ENCODE measurements at regions not wholly inside any gene's neighbourhood (a gene's known extent, or its start where the extent isn't known, plus 50 kb on each side); places are given as distances from the start of the nearest gene placed in this dataset.

GRCh38 chr2:137772451-137772850, 191.8 kb upstream of the HNMT start:
- H3F3A ChIP-seq (ENCODE audit: insufficient read depth, low read length), result no peaks in the 10 kb centered on the region
- H3K9ac ChIP-seq (ENCODE audit: low read length), result no peak overlapping the region
- no peak overlapping the region for H3K4me3 ChIP-seq (ENCODE audit: low read length)
- no peaks in the 10 kb centered on the region for H3K9me3 ChIP-seq (replicated peaks; ENCODE audit: insufficient read depth, low read length)
- H2AFZ ChIP-seq (ENCODE audit: low read length), result no peak overlapping the region
- H4K20me1 ChIP-seq (ENCODE audit: insufficient read depth, low read length), result no peaks in the 10 kb centered on the region
- TF ChIP-seq EZH2phosphoT487 (IDR thresholded peaks at IDR 0.05; ENCODE audit: low read length) (no peak), CTCF (IDR thresholded peaks at IDR 0.05; ENCODE audit: low read length) (no peak), EZH2 (optimal IDR thresholded peaks at IDR 0.05; ENCODE audit: low read depth, low read length) (no peak)
- H3K9me2 ChIP-seq (replicated peaks; ENCODE audit: insufficient read depth, low read length), result no peaks in the 10 kb centered on the region
- H3K36me3 ChIP-seq (replicated peaks; ENCODE audit: insufficient read depth, low read length), result no peaks in the 10 kb centered on the region
- no peaks in the 10 kb centered on the region for H3K79me2 ChIP-seq (ENCODE audit: low read length)
- no peaks in the 10 kb centered on the region for H3K27me3 ChIP-seq (replicated peaks; ENCODE audit: insufficient read depth, low read length)
- no peak overlapping the region for H3K4me2 ChIP-seq (ENCODE audit: low read depth, low read length)
- DNase-seq, result no peak
- no peaks in the 10 kb centered on the region for H3K4me1 ChIP-seq (ENCODE audit: low read length)
- H3K27ac ChIP-seq (ENCODE audit: low read length), result no peak overlapping the region

GRCh38 chr2:137775529-137775928, 188.7 kb upstream of the HNMT start:
- H3K27me3 ChIP-seq (replicated peaks; ENCODE audit: insufficient read depth, low read length), result no peaks in the 10 kb centered on the region
- no peak overlapping the region for H3K27ac ChIP-seq (ENCODE audit: low read length)
- H3K4me3 ChIP-seq (ENCODE audit: low read length), result no peak overlapping the region
- H3K79me2 ChIP-seq (ENCODE audit: low read length), result no peaks in the 10 kb centered on the region
- H3K9ac ChIP-seq (ENCODE audit: low read length), result no peak overlapping the region
- H3K9me2 ChIP-seq (replicated peaks; ENCODE audit: insufficient read depth, low read length), result no peaks in the 10 kb centered on the region
- H3K4me2 ChIP-seq (ENCODE audit: low read depth, low read length), result no peak overlapping the region
- H4K20me1 ChIP-seq (ENCODE audit: insufficient read depth, low read length), result no peaks in the 10 kb centered on the region
- no peaks in the 10 kb centered on the region for H3K9me3 ChIP-seq (replicated peaks; ENCODE audit: insufficient read depth, low read length)
- DNase-seq, result no peak
- H3F3A ChIP-seq (ENCODE audit: insufficient read depth, low read length), result no peaks in the 10 kb centered on the region
- H2AFZ ChIP-seq (ENCODE audit: low read length), result no peak overlapping the region
- H3K36me3 ChIP-seq (replicated peaks; ENCODE audit: insufficient read depth, low read length), result no peaks in the 10 kb centered on the region
- no peaks in the 10 kb centered on the region for H3K4me1 ChIP-seq (ENCODE audit: low read length)
- no peak for TF ChIP-seq CTCF (IDR thresholded peaks at IDR 0.05; ENCODE audit: low read length)
- no peak for TF ChIP-seq EZH2phosphoT487 (IDR thresholded peaks at IDR 0.05; ENCODE audit: low read length)
- TF ChIP-seq EZH2 (optimal IDR thresholded peaks at IDR 0.05; ENCODE audit: low read depth, low read length), result no peak

GRCh38 chr2:137776697-137777096, 187.6 kb upstream of the HNMT start:
- Histone ChIP-seq H3K36me3 (replicated peaks; ENCODE audit: insufficient read depth, low read length) (no peaks in the 10 kb centered on the region), H3K27ac (ENCODE audit: low read length) (no peak overlapping the region), H3K9me2 (replicated peaks; ENCODE audit: insufficient read depth, low read length) (no peaks in the 10 kb centered on the region), H3K27me3 (replicated peaks; ENCODE audit: insufficient read depth, low read length) (no peaks in the 10 kb centered on the region), H3K4me2 (ENCODE audit: low read depth, low read length) (no peak overlapping the region), H4K20me1 (ENCODE audit: insufficient read depth, low read length) (no peaks in the 10 kb centered on the region), H3K79me2 (ENCODE audit: low read length) (no peaks in the 10 kb centered on the region), H3K4me1 (ENCODE audit: low read length) (no peaks in the 10 kb centered on the region), H3F3A (ENCODE audit: insufficient read depth, low read length) (no peaks in the 10 kb centered on the region), H3K9ac (ENCODE audit: low read length) (no peak overlapping the region), H3K9me3 (replicated peaks; ENCODE audit: insufficient read depth, low read length) (no peaks in the 10 kb centered on the region), H3K4me3 (ENCODE audit: low read length) (no peak overlapping the region), H2AFZ (ENCODE audit: low read length) (no peak overlapping the region)
- TF ChIP-seq EZH2phosphoT487 (IDR thresholded peaks at IDR 0.05; ENCODE audit: low read length) (no peak), CTCF (IDR thresholded peaks at IDR 0.05; ENCODE audit: low read length) (no peak), EZH2 (optimal IDR thresholded peaks at IDR 0.05; ENCODE audit: low read depth, low read length) (no peak)
- no peak for DNase-seq
